ENCODE measurements at regions not wholly inside any gene's neighbourhood (a gene's known extent, or its start where the extent isn't known, plus 50 kb on each side); places are given as distances from the start of the nearest gene placed in this dataset.

DNA sequence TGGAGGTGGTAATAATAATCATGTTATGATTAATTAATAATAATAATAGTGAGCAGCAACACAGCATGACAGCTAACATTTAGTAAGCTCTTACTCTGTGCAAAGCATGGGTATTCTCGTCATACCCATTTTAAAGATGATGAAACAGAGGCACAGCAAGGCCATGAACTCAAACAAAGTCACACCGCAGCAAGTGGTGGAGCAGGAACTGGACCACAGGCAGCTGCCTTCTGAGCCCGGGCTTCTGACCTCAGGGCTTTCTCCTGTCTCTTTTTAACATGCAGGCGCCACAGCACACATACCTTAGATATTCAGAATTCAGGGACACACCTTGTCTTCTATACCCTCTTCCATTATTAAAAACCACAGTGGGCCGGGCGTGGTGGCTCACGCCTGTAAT lies 50.7 kb upstream of the SPATA12 start:
- DNase-seq = no peak

DNA sequence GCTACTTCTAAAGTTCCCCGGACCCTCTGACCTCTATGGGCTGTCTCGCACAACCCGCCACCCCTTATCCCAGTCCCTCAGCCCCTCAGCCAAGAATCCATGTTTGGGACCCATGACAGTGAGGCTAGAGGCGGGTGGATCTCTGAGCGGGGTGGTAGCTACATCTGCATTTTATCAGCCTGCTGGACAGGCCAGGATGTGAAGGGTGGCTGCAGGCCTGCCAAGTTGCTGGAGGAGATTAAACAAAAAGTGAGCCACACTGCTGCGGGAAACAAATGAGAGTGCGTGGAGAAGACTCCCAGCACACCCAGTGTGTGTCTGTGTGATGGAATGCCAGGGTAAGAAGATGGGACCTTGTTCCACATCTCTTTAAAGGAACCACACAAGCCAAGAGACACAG lies 51.1 kb upstream of the SPATA12 start:
- DNase-seq = no peak

DNA sequence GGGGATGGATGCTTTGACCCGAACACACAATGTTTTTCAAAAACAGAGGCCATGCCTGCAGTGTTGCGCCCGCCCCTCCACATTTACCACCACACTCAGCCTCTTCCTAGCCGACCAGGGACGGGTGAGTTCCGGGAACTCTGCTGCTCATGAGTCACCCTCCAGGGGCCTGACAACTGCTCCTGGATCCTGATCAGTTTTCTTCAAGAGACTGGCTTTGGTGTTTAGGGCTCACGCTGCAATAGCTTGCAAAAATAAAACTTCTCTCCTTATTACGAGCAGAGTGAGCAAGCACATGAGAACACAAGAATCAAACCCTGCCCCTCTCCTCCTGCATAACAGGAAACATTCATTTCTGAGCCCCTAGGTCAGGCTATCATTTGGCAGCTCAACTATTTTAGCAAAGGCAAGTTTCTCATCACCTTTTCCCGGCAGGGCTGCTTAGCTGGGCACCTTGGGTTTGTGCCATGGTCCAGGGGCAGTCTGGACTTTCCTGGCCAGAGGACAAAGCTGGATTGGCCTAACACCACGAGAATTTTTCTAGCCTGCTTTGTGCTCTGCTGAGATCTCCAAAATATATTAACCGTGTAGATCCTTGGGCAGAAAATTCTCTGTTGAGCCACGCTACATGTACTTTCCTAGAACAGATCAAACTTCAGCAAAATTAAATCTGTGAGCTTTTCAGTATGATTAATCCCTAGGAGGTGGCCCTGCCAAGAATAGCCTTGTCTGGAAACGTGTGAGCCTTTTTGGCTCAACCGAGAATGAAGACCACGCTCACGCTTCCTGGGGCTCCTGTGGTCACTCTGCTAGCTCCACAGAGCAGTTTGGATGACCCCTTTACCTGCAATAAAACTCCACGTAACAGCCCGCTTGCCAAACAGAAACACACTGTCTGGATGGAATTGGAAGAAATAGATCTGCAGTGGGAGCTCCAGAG lies 52.7 kb upstream of the SPATA12 start:
- no peak for DNase-seq

DNA sequence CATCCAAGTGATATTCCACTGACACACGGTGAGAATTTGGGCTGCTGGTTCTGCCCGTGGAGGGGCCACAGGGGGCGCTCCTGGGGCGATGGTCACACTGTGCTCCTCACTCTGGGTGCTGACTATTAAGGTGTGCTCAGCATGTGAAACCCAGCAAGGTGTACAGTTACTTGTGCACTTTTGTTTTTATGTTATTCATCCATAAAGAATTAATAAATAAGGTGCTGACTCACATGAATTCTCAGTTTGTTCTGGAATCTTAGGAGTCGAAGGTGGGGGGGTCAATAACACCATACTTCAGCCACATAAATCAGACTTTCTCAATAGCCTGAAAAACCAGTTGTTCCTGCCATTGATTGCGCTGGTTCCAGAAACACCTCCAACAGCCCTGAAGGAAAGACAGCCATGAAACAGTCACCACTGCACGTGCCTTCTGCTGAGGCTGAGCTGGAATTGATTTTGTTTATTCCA lies 53.5 kb upstream of the SPATA12 start:
- no peak for DNase-seq

DNA sequence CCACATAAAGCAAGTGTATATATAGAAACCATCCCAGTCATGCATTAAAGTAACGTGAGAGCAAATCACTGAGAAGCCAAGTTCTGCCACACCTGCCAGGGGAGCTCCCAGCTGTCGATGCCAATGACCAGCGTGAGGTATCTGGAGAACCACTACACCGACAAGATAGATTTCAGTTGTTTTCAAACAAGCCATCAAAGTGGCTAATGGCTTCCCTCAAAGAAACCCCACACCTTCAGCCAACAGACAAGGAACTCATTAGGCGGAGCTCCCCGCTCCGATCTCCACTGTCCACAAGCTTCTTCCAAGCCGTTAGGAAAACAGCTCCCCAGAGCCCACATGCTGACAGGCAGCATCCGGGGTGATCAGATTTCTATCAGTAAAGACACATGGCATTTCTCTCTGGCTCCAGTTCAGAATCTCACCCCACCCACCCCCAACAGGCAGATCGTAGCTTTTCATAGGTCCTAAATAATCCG lies 54.2 kb upstream of the SPATA12 start:
- peak; percentile 85 for DNase-seq

DNA sequence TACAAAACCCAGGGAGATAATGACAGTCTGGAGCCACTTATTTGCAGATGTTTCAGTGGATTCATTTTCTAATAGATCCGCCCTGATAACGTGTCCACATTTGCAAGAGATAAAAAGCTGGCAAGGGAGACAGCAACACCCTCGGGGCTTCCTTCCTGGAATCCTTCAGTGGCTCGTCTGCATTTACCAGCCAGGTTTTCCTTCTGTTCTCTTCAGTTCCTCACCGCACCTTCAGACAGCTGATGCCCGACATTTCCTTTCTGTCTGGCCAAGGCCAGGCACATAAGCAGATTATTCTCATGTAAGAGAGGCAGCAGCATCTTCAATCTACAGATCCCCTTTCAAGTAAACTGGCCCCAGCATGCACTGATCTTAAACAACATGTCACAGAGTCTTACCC lies 56.2 kb upstream of the SPATA12 start:
- no peak for DNase-seq

DNA sequence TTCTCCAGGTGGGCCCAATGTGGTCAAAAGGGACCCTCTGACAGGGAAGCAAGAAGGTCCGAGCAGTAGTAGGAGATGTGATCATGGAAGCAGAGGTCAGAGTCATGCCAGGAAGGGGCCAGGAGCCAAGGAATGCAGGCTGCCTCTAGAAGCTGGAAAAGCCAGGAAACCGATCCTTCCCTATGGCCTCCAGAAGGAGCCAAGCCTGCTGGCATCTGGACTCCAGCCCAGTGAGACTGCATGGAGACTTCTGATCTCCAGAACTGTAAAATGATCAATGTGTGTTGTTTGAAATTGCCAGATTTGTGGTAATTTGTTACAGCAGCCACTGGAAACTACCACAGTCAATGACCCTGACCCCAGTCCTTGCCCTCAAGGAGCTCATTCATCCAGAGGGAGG lies 56.8 kb upstream of the SPATA12 start:
- no peak for DNase-seq

DNA sequence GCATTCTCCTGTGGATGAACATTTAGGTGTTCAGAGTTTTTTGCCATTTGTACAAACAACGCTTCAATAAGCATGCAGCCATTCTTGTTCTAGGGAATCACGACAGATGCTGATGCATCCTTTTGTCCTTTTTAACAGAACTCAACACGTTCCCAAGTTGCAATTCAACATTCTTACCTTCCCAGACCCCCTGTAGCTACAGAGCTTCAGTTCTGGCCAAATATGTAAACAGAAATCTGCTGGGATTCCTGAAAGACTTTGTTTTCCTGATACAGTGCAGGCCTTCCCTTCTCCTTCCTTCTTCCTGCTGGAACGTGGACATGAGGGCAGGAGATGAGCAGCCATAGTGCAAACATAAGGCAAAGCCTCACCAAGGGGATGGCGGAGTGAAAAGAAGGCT lies 59.1 kb upstream of the SPATA12 start:
- DNase-seq = no peak

DNA sequence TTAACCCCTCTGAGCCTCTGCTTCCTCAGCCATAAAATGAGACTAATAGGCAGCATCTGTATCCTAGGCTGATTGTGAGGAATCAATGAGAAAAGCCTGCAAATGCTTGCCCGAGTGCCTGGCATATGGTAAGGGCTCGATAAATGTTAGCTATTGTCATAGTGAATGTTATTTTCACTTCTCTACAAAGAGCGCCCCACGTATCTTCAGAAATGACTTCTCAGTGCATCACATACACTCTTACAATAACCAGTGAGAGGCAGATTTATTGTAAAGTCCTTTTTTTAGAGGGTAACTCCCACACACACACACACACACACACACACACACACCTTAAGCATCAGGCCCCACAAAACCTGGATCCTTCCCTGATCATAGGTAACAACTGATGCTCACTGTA lies 60.5 kb upstream of the SPATA12 start:
- DNase-seq = no peak

DNA sequence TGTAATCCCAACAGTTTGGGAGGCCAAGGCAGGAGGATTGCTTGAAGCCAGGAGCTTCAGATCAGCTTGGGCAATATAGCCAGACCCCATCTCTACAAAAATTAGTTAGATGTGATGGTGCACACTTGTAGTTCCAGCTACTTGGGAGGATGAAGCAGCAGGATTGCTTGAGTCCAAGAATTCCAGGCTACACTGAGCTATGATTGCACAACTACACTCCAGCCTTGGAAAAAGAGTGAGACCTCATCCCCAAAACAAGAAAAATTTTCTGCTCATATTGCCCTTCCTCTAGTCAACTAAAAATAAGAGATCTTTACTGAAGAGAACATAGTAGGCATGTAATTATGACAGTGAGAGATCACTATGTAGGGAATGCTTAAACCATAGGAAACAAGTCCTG lies 60.9 kb upstream of the SPATA12 start:
- DNase-seq = no peak

DNA sequence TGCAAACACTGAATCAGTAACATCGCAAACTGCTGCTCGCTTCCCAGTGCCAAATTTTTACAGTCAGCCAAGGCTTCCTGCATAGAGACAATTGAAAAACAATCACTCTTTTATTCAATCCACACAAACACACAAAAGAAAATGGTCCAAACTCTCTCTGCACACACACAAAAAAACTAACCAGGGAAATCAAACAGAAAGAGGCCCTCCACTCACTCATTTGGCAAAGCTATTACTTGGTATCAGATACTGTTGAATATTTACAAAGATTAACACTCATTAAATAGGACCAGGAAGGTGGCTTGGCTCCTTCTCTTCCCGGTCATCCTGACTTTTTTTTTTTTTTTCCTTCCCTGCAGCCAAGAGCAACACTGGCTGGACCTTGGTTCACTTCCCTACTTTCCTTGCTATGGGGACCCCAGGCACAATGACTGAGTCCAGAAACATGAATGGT lies 62.4 kb upstream of the SPATA12 start:
- no peak for DNase-seq

DNA sequence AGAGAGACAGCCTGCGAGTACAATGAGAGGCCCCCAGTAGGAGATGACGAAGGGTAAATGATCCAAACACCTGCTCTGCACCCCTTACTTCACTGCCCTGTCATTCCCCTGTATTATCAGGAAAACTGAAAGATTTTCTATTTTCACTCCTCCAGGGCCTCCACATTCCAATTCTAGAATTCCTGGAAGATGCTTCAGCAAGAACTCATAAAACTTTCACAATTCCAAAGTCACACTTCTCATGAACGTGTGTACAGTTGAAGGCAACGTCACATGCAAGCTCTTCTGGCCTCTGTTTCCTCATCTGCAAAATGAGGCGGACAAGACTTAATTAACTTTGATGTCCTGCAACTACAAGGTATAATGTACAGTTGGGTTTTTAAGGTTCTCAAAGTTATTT lies 62.8 kb upstream of the SPATA12 start:
- DNase-seq = no peak

DNA sequence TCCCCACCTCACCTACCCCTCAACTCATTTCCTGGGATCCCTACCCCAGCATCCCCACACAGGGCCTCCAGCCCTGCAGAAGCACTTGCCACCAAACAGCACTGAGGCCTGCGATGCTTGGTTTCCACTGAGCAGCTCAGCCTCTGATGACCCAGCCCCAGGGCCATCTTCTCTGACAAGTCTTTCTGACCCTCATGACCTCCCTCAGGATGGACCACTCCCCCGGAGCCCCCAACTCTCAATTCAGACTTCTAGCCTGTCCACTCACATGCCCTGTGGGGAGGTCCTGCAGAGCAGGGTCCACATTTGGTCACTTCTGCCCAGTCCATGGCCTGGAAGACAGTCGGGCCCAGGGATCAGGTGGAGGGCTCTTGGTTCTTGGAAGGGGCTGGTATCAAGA lies 63.4 kb upstream of the SPATA12 start:
- DNase-seq = no peak

DNA sequence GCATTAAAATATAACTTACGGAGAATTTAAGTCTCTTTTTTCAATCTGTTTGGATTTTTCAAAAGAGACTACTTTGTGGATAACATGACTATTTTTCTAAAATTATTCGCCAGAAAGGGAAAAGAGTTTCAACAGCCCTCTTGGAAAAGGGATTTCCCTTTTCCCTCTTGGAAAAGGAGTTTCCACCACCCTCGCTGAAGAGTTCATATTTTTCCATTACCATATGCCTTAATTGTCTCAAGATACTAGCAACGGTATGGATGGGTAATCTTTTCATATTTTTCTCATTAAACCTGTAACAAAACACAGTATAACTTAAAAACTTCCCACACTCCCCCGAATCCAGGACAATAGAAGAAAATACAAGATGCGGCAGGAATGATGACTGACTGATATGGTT lies 66.1 kb upstream of the SPATA12 start:
- DNase-seq = no peak

DNA sequence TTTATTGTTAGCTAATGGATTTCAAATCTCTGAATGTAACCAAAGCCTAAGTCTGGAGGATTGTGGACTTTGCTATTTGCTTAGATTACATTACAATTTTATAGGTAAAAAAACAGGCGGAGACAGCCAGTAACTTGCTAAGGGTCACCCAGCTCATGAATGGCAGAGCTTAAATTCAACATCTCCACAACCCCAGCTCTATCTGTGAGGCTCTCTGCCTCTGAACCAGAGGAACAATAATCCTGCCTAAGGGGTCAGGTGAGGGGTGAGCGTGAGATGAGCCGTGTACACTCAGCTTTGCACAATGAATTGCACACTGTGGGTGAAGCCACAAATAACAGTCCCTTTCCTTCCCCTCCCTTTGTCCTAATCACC lies 69.8 kb upstream of the SPATA12 start:
- no peak for DNase-seq

DNA sequence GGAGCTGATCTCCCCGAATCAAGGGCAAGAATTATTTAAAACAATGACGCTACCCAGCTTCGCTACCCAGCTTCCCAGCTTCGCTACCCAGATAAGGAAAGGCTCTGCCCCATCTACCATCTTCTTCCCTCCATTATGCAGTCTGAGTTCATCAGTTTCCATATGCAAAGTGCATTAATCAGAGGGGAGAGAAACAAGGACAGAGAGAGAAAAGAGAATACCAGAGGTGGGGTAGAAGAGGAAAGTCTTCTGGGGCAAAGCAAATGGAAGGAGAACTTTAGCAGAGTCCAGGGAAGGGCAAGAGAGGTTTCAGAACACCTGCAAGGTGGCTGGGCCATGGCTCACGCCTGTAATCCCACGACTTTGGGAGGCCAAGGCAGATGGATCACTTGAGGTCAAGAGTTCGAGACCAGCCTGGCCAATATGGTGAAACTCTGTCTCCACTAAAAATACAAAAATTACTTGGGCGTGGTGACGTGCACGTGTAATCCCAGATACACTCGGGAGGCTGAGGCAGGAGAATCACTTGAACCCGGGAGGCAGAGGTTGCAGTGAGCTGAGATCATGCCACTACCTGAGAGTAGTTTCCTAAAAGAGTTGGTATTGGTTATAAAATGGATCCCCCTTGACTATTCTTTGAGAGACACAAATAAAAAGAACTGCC lies 70.4 kb upstream of the SPATA12 start:
- no peak for DNase-seq

DNA sequence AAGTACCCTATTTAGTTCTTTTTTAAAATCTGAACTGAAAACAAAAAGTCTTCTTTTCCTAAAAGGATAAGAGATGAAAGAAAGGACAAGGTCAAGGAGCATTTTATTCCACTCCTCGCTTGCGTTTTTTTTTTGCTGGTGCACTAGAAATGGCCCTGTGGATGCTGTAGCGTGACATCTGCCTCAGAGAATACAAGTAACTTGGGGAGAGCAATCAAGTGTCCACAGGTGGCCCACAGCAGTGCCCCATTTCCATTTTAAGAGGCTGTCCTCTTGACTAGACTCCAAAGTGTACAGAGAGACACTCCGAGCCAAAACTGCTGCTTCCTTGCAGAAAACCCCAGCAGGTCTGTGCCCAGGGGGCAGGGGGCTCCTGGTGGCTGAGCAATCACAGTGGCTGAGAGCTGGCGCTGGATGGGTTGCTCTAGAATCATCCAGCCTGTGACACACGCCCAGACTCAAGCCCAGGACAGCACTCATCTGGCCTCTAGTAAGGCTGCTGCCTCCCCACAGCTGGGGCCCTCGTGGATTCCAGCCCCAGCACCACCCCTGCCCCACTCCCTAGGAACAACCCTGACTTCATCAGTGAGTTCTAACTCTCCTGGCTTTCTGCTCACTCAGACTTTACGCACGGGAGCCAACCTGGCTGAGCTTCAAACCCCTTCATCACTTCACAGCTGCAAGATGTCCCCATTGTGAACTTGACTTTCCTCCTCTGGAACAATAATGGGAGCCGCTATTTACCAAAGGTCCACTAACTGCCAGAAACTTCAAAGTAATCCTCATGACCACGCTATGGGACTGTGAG lies 71.1 kb upstream of the SPATA12 start:
- peak; percentile 80 for DNase-seq

DNA sequence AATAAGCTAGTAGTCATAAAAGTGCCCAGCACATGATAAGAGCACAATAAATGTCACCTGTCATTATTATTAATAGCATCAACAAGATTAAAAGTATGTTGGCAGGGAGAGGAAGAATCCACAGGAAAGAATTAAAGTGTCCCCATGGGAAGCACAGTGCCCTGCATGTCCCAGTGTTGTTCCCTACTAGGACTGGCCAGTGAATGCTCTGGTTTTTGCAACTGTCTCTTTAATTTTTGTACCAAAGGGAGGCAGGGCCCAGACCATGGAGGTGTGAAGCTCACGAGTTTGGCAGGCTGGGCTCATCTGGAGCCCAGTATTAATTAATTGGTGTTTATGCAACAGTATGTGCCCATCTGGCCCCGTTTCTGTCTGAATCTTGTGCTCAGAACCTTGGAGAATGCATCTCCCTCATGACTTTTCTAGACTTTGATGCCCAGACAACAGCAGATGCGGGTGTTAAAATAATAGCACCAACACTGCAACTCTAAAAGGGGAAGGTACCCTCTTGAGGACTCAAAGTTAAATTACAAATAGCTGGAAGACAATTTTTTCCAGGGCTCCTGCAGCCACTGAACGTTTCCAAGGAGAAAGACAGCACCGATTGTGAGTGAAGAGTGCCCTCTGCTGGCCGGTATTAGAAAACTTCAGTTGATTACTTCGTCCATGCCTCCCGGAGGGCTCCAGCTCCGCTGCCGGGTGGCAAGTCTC lies 71.9 kb upstream of the SPATA12 start:
- peak; percentile 78 for DNase-seq

DNA sequence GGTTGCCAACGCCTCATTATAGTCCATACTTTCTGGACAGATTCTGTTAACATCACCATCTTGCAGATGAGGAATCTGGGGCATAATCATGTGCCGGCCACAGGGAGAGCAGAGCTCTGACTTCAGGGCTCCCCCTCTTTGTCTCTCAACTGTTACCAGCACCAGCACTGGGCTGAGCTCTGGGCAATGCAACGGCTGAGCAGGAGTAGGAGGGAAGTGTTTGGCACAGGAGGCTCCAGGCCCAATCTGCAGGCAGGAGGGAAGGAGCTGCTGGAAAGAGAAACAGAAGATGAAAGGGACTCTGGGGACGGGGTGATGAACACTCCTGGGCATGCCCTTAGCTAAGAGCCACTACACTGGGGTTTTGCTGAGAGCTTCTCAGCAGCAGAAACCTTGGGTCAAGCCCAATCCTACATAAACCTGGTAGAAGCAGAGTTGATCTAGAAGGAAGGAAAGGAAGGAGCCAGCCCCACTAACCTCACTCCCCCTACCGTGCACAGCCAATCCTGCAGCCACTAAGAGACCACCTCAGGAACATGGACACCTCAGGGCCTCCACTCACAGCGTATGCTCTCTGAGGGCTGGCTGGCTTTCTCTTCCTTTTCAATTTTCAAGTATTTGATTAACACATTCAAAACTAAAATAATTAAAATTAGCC lies 73.1 kb upstream of the SPATA12 start:
- DNase-seq = no peak

DNA sequence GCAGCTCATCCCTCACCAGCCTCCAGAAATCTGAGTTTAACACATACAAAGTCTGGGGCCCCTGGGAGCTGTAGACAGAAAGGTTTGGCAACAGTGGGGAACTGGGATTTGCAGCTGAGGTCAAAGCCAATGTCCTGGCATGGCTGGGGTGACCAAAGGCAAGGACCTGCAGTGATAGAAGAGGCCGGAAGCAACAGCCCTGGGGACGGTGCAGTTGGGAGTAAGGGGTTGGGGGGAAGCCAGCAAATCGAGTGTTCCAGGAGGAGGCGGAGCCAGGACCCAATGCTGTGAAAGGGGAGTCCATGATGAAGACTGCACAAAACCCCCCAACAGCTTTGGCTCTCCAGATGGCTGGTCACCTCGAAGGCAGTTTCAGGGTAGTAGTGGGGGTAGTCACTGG lies 74.1 kb upstream of the SPATA12 start:
- no peak for DNase-seq

DNA sequence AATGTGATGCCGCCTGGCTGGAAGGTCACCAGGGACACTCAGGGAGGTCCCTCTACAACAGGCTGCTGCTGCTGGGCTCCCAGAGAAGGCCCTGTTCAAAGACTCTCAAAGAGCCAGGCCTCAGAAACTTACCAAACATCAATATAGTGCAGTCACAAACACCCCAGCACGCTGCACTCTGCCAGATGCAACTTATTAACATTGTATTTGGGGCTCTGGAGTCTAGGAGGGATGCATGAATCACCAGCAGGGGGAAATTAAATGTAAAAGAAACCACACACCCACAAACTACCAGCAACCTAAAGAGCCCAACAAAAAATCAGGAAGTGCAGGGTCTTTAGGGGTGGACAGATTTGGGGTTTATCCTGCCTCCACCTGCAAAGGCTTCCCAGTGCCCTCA lies 74.6 kb upstream of the SPATA12 start:
- DNase-seq = no peak

DNA sequence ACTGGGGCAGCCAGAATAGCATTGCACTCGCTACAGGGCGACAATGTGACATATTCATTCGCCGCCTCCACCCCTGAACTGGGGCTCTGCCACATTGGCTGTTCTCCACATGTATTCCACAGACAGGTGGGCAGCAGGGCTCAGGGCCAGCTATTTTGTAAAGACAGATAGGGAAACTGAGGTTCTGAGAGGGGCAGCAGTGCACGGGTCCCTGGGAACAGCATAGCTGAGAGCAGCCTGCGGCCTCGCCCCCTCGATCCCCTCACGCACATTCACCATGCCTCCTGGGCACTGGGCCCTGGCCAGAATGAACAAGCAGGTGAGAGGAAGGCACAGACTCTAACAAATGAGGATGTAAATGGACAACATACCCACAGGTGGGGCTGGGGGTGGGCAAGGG lies 75.0 kb upstream of the SPATA12 start:
- no peak for DNase-seq
